ACHN (cell line): ENCODE measurements at regions not wholly inside any gene's neighbourhood (a gene's known extent, or its start where the extent isn't known, plus 50 kb on each side); places are given as distances from the start of the nearest gene placed in this dataset.
"Not testable (repeated sequence)": the region's sequence is repeated elsewhere in the genome, so short reads cannot be mapped to it uniquely, and the experiment has no call there.

ENCODE experiments used
- DNase-seq: peaks from one replicate; pipeline ENCODE4 v3.0.0-alpha.2; 2015
- in situ Hi-C: cut with HindIII; loops from 2 replicates; pipeline ENCODE4 v1.10.0; 2017; ENCODE audit warnings: low sequenced_read_pairs, low pct_ligation_motif_present, low pct_unique_long_range_greater_than_20kb

DNA sequence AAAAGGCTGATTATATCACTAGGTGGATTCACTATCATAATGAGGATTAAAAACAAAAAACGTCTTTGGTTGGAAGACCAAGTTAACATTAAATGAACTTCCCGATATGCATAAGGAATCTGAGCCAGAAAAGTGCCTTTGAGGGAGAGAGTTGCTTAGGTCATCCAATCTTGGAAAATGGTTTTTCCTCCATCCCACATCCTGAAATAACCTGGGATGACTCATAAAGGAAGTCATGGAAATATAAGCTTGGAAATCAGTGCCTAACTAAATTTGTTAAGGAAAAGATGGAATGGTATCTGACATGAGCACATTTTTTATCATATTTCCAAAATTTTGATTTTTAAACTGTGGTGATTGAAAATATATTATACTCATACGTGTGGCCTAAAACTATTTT lies 66.0 kb downstream of the KBTBD8 start:
- in situ Hi-C loops, result no loop called here
- peak; percentile 5 for DNase-seq

DNA sequence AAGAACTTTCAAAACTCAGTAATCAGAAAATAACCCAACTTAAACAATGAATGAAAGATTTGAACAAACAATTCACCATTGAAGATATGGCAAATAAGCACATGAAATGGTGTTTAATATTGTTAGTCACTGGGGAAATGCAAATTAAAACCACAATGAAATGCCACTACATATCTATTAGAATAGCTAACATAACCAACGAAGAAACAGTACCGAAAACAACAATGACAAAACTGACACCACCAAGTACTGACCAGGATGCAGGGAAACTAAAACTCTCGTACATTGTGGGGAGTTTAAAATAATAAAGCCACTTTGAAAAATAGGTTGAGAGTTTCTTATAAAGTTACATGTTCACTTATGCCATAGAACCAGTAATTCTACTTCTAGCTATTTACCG lies 69.1 kb downstream of the KBTBD8 start:
- in situ Hi-C loops, result no loop called here
- no peak for DNase-seq

DNA sequence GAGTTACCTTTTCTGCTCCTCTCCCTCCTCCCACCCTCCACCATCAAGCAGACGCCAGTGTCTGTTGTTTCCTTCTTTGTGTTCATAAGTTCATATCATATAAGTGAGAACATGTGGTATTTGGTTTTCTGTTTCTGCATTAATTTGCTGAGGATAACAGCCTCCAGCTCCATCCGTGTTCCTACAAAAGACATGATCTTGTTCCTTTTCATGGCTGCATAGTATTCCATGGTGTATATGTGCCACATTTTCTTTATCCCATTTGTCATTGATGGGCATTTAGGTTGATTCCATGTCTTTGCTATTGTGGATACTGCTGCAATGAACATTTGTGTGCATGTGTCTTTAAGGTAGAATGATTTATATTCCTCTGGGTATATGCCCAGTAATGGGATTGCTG lies 74.5 kb downstream of the KBTBD8 start:
- in situ Hi-C loops, result not testable (repeated sequence)

DNA sequence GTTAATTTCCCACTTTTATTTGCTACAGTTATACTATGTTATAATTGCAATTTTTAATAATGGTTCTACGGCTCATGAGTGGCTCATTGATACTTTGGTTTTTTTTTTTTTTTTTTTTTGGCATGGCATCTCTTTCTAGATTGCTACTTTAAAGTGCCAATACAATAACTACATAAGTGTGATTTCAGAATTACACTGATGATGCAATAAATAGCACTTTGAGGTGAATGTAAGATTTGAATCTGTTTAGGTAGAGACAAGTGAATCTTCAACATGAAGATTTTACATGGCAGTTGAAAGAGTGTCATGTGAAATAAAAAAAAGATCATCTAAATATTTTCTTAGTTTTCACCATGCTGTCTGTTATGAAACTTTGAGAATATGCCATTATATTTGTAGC lies 75.7 kb downstream of the KBTBD8 start:
- in situ Hi-C loops, result no loop called here

More for the DNA sequence above, 74.5 kb downstream of the KBTBD8 start:
- not testable (repeated sequence) for DNase-seq

DNA sequence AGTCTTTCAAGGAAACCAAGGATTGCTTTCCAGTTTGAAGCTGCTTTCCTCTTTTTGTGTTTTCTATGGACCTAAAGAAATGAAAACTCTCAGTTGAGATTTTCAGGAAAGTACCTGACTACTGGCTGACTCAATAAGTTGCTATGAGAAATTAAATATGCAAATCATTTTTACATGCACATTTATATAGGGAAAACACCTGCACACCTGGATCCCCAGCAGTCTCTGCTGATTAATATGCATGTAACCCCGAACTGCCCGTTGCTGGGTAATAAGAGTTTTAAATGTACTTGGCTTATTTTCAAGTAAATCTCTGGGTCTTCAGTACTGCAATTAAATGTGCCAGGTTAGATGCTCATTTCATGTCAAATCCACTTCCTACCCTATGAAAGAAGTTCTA lies 77.2 kb downstream of the KBTBD8 start:
- in situ Hi-C loops, result no loop called here
- no peak for DNase-seq

More for the DNA sequence above, 75.7 kb downstream of the KBTBD8 start:
- no peak for DNase-seq

DNA sequence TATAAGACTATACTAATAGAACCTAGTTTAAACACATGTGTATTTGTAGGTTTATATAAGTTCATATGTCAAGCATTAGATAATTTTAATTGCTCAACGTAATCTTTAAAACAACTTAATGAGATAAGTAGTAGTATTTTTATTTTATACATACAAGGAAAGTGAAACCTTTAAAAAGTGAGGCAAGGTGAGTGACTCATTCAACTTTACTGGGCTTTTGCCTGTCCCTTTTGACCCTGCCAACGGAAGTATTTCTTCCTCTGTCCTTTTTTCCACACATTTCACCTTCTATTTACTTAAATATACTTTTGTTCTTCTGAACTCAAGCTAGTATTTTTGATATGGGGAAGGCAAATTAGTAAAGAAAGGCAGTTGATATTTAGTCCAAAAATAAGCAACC lies 78.5 kb downstream of the KBTBD8 start:
- DNase-seq, result no peak
- in situ Hi-C loops, result no loop called here

DNA sequence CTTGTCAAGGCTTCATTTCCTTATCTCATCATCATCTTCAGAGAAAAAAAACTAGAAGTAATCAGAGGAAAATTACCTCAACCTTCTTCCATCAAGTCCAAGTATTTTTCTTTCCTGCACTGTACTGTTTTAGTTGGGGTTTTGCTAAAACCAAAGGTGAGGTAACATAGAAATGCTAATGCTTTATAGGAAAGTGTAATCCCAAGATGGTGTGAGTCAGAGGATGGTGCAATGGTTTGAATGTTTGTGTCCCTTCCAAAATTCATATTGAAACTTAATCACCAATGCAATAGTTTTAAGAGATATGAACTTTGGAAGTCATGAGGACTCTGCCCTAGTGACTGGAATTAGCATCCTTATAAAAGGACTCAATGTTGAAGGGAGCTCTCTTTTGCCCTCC lies 79.5 kb downstream of the KBTBD8 start:
- DNase-seq, result no peak
- in situ Hi-C loops, result no loop called here

DNA sequence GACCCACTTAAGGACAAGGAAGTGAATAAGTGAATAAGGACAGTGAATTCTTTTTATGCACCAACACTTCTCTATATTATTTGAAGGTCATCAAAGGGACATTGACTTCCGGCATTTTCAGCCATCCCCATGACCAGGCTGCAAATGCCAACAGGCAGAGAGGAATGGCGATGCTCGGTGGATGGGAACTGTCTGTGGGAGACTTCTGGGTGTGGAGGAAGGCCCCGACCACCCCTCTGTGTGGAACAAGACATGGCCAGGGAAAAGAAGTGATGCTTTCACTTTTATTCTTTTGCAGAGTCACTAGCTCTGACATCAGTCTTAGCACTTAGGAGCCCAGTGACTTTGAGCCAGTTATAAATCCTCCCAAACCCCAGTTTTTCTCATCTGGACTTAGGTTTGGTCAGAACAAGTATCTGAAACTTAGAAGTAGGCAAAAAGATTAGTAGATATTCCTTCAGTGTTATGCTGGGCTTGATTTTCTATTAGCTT lies 84.5 kb downstream of the KBTBD8 start:
- DNase-seq, result no peak
- in situ Hi-C loops, result no loop called here

DNA sequence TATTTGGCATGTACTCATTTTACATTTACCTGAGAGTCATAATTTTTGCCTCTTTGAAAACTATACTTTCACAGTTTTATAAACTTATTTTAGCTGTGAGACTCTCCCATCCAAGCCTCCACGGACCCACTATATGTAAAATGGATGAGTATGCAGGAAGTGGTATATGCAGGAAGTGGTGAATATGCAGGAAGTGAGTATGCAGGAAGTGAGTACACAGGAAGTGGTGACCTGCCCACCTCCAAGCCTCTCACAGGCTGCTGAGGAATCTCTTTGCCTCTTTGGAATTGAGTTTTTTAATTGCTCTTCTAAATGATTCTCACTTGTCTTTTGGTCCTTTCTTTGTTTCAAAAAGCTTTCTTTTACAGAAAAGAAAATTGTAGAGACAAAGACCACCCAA lies 85.2 kb downstream of the KBTBD8 start:
- in situ Hi-C loops, result no loop called here
- DNase-seq, result no peak

DNA sequence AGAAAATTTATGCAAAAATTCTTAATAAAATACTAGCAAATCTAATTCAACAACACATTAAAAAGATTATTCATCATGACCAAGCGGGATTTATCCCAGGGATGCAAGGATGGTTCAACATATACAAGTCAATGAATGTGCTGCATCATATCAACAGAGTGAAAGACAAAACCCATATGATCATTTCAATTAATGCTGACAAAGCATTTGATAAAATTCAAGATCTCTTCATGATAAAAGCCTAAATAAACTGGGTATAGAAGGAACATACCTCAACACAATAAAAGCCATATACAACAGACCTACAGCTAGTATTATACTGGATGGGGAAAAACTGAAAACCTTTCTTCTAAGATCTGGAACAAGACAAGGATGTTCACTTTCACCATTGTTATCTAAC lies 89.7 kb downstream of the KBTBD8 start:
- in situ Hi-C loops, result no loop called here
- no peak for DNase-seq

DNA sequence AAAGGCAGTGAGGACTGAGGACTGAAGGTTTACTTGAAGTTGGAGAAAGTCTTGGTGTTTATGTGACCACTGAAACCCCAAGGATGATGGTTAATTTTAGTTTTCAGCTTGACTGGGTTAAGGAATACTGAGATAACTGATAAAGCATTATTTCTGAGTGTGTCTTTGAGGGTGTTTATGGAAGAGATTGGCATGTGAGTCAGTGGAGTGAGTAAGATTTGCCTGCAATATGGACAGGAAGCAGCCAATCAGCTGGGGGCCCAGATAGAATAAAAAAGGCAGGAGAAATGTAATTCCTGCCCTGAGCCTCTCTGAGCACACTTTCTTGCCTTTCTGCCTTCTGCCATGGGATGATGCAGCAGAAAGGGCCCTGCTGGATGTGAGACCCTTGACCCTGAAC lies 92.4 kb downstream of the KBTBD8 start:
- in situ Hi-C loops, result no loop called here
- peak; percentile 38 for DNase-seq

DNA sequence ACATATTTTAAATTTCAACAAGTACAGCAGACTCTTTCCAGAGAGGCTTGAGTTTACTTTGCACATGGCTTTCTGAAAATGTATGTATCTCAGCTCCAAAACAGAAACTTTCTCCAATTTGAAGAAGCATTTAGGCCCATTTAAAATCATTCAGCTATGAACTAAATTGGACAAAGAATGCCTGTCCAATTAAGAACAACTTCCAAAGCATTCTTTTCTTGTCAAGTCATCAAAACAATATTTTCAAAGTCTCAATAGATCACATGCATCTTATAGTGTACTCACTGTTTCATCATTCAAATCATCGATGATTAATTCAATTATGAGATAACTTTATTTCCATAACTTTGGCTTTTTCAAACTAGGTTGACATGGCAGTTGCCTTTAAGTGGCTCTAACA lies 95.2 kb downstream of the KBTBD8 start:
- in situ Hi-C loops, result no loop called here
- DNase-seq, result no peak

DNA sequence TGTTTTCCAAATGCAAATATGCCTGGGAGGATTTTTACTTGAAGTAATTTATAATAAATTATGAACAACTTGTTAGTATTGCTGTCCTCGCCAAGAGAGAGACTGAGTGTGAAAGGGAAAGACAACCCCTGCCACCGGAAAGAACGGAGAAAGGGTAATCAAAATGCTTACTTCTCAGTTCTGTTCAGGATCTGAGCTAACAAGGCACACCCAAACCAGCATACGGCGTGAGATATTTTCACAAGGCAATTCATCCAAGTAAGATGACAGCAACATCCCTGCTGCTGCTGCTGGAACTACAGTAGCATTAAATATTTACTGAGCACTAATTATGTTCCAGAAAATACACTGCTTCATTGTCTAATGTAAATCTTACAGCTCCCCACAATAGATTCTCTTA lies 96.1 kb downstream of the KBTBD8 start:
- no peak for DNase-seq
- in situ Hi-C loops, result no loop called here

DNA sequence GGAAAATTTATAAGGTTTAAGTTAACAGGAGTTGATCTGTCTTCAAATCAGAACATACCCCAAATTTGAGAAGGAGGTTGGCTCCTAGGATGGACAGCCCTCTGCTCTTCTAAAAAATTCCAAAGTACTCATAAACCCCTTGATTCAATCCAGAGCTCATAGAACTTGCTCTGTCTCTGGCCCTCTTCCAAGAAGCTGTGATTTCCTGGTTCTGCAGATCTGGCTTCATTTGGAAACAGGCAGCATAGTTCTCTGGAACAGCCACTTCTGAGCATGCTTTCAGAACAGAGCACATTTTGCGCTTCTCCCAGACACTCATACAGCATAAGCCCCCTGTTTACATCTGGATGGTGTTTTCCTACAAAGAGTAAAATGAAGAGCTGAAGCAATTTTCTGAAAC lies 96.7 kb downstream of the KBTBD8 start:
- no peak for DNase-seq
- in situ Hi-C loops, result no loop called here

DNA sequence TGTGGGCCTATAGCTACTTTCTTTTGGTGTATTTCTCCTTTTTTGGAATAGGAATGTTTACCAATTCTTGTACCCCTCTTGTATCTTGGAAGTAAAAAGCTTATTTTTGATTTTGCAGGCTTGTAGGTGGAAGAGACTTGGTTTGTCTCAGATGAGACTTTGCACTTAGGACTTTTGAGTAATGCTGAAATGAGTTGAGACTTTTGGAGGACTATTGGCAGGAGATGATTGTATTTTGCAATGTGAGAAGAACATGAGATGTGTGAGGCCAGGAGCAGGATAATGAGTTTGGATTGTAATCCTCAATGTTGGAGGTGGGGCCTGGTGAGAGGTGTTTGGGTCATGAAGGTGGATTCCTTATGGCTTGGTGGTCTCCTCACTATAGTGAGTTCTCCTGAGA lies 106.3 kb downstream of the KBTBD8 start:
- DNase-seq, result no peak
- in situ Hi-C loops, result no loop called here

DNA sequence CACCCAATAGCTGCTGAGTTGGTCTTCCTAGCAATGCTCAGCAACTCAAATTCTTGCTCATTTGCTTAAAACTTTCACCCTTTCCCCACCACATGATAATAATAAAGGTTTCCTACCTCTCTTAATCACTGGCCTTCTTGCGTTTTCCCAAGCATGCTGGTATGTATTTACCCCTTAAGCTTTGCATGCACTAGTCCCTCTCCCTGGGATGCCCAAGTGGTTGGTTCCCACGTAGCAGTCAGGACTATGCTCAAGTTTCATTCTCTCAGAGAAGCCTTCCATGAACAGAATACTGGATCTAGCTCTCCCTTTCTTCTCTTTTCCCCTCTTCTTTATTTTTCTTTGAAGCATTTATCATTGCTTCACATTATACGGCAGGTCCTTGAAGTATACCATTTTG lies 108.8 kb downstream of the KBTBD8 start:
- in situ Hi-C loops, result no loop called here
- DNase-seq, result no peak

DNA sequence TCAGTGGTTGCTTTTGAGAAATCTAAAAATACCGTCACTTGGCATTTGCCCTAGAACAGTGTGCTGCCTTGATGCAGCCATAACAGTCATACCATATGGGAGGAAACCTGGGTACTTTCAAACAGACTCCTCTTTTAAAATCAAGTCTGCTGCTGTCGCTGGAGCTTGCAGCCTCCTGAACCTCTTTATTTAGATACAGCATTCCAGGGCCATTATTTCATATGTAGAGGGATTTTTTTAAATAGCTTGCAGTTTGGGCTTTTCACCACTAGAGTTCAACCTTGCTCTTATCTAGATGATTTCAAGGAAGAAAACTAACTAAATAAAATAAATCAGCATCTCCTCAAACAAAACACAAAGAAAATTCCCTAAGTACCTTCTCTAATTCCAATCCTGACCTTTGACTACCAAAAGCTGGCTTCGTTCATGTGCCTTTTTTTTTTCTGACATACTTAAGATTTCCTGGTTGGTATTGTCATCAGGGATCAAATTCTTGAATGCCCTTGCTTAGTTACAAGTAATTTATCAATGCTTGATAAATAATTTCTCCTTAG lies 111.6 kb downstream of the KBTBD8 start:
- in situ Hi-C loops, result no loop called here
- DNase-seq, result peak; percentile 49

DNA sequence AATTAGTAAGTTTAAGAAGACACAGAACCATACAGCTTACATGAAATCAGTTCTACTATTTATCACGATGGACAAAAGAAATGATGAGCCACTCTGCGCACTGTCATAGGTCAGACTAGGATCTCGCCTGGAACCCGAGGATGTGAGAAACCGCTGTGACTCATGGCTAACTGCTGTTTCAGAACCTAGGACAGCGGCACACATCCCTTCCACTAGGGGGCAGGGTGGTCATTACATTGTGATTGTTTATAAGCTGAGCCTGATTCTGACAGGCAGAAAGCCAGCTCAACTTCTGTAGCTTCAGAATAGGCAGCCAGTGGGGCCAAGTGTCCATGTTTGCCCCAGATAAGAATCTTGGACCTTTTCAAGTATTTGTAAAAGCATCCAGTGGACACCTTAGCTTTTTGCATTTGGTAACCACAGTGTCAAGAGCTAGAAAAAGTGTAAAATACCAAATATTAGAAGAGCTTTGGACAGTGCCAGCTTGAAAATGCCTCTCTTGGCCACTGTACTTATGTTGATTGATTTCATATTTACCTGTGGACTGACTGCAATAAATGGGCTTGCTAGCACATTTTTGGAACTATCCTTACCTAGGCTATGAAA lies 115.8 kb downstream of the KBTBD8 start:
- peak; percentile 80 for DNase-seq
- in situ Hi-C loops, result no loop called here

DNA sequence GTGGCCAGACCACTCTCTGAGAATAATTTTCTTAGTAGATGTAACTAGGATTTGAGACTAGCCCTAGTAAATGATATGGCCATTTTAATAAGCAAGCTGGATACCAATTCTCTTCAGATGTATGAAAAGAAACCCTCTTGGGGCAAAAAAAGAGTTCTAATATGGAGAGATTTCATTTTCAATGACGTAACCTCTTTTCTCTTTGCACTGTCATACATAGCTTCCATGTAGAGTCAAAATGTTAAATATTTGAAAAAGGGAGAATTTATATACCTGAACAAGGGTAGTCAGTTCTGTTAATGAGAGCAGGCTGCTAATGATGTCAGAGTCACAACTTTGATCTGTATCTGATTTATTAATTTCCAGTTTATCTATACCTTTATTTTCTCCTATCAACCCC lies 120.0 kb downstream of the KBTBD8 start:
- in situ Hi-C loops, result no loop called here

DNA sequence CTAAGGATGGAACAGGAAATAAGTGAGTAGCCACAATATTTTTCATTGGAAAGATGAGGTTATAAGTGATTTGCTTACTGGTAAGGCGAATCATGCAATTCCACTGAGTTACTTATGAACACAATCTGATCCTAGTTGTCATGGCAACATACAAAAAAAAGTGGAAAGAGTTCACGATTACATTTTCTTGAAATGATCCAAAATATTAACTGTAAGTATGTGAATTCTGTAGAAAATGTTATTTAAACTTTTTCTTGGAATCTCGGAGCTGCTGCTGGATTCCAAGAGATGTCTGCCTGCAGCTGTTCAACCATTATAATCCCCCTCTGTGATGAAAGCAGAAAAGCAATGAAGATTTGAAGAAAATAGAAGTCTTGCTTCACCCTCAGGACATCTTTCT lies 120.5 kb downstream of the KBTBD8 start:
- DNase-seq, result no peak
- in situ Hi-C loops, result no loop called here

More for the DNA sequence above, 120.0 kb downstream of the KBTBD8 start:
- no peak for DNase-seq

DNA sequence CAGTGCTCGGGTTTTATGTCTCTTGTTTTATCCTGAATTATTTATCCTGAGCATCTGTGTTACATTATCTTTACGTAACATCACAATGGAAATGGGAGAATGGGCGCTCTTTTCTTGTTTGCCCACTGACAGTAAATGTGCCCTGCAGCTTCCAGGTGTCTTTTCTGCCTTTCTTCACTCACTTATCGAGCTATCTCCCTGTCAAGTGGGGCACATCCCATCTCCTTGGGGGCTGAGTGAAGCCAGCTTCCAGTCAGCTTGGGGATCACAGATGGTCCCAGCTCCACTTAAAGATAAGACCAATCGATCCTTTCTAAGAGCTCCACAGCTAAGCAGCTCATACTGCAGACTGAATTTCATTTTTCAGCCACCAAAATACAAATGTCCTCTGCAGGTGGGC lies 125.8 kb downstream of the KBTBD8 start:
- in situ Hi-C loops, result no loop called here
- DNase-seq, result no peak
